CD8-positive, alpha-beta memory T cell (primary cell): ENCODE measurements at regions not wholly inside any gene's neighbourhood (a gene's known extent, or its start where the extent isn't known, plus 50 kb on each side); places are given as distances from the start of the nearest gene placed in this dataset.

ENCODE experiments used
- CTCF ChIA-PET: fragments of 350-600 bp; sonication (Branson Sonifier 250); formaldehyde crosslinking; loops from one replicate; lab custom pipeline; 2021; ENCODE audit warnings: antibody characterized with exemption; lab: Charles Lee
- POLR2A ChIA-PET: fragments of 350-600 bp; sonication (Branson Sonifier 250); formaldehyde crosslinking; loops from one replicate; lab custom pipeline; 2021; ENCODE audit warnings: antibody characterized with exemption; lab: Charles Lee
- DNase-seq, 5 donors: peaks; one replicate each; pipeline versions ENCODE4 v3.0.0 to v3.0.0-alpha.2; 2020 to 2022; ENCODE audit warnings: mixed read lengths in 1 of 5
- H3K27ac ChIP-seq: one replicate; pipeline ENCODE4 v1.7.0; 2013; ENCODE audit warnings: low read depth, mild to moderate bottlenecking, low read length, moderate library complexity
- H3K27me3 ChIP-seq: 2 replicates; pipeline ENCODE4 v1.7.0; 2013; ENCODE audit warnings: low read length, mild to moderate bottlenecking; ENCODE audit not compliant: insufficient read depth, poor library complexity, severe bottlenecking
- H3K36me3 ChIP-seq: 2 replicates; pipeline ENCODE4 v1.7.0; 2013; ENCODE audit warnings: mild to moderate bottlenecking, low read length, moderate library complexity; ENCODE audit not compliant: insufficient read depth
- H3K4me1 ChIP-seq: 2 replicates; pipeline ENCODE4 v1.7.0; 2013; ENCODE audit warnings: mild to moderate bottlenecking, low read length, moderate library complexity; ENCODE audit not compliant: insufficient read depth
- H3K4me3 ChIP-seq: 2 replicates; pipeline ENCODE4 v1.7.0; 2013; ENCODE audit warnings: mild to moderate bottlenecking, low read length
- H3K9me3 ChIP-seq: 2 replicates; pipeline ENCODE4 v1.7.0; 2013; ENCODE audit warnings: mild to moderate bottlenecking, low read length
- H3K27ac Mint-ChIP-seq, 8 donors: one replicate each; pipeline ENCODE4 v1.8.0; 2020 to 2021; ENCODE audit warnings: mixed read lengths in 8 of 8, mild to moderate bottlenecking in 6 of 8, inconsistent platforms in 3 of 8, moderate library complexity in 3 of 8
- H3K27me3 Mint-ChIP-seq, 2 donors: one replicate each; pipeline ENCODE4 v1.8.0; 2020 to 2021; ENCODE audit warnings: mixed read lengths in 2 of 2, mild to moderate bottlenecking in 1 of 2, moderate library complexity in 1 of 2
- H3K36me3 Mint-ChIP-seq, 3 donors: one replicate each; pipeline ENCODE4 v1.8.0; 2020 to 2021; ENCODE audit warnings: mixed read lengths in 3 of 3, inconsistent platforms in 1 of 3, mild to moderate bottlenecking in 1 of 3
- H3K4me1 Mint-ChIP-seq, 3 donors: one replicate each; pipeline ENCODE4 v1.8.0; 2020 to 2021; ENCODE audit warnings: mixed read lengths in 3 of 3, inconsistent platforms in 1 of 3, mild to moderate bottlenecking in 1 of 3
- H3K4me3 Mint-ChIP-seq, 7 donors: one replicate each; pipeline ENCODE4 v1.8.0; 2020 to 2021; ENCODE audit warnings: mixed read lengths in 7 of 7, mild to moderate bottlenecking in 6 of 7, moderate library complexity in 4 of 7, inconsistent platforms in 2 of 7
- H3K9me3 Mint-ChIP-seq, 5 donors: one replicate each; pipeline ENCODE4 v1.8.0; 2020 to 2022; ENCODE audit warnings: mixed read lengths in 5 of 5, mild to moderate bottlenecking in 3 of 5, moderate library complexity in 2 of 5, inconsistent platforms in 1 of 5

GRCh38 chr9:86713970-86714369 is 233.3 kb downstream of the GAS1 start:
- H3K9me3 ChIP-seq = no peaks in the 10 kb centered on the region
- no peak for DNase-seq
- H3K4me1 Mint-ChIP-seq = no peaks in the 10 kb centered on the region
- H3K4me3 Mint-ChIP-seq = no peak overlapping the region
- ChIA-PET CTCF (no interaction called here), POLR2A (no interaction called here)
- H3K4me3 ChIP-seq = no peak overlapping the region
- peaks cover 1 to 23% of the 10 kb centered on the region in 2 donors for H3K27me3 Mint-ChIP-seq
- H3K27ac Mint-ChIP-seq = peak overlapping the region in 1 of 8 donors; percentile 63
- no peaks in the 10 kb centered on the region for H3K27me3 ChIP-seq
- peaks cover 0 to 3% (median 0%) of the 10 kb centered on the region in 5 donors for H3K9me3 Mint-ChIP-seq
- H3K27ac ChIP-seq = no peak overlapping the region
- H3K4me1 ChIP-seq = no peaks in the 10 kb centered on the region
- no peaks in the 10 kb centered on the region for H3K36me3 ChIP-seq
- no peaks in the 10 kb centered on the region for H3K36me3 Mint-ChIP-seq

- CTCF ChIA-PET = no interaction called here
- POLR2A ChIA-PET = no interaction called here
- Histone ChIP-seq H3K27me3 (no peaks in the 10 kb centered on the region), H3K4me1 (no peaks in the 10 kb centered on the region), H3K9me3 (no peaks in the 10 kb centered on the region), H3K27ac (no peak overlapping the region), H3K36me3 (no peaks in the 10 kb centered on the region), H3K4me3 (no peak overlapping the region)
- no peak for DNase-seq
- peaks cover 0 to 3% (median 0%) of the 10 kb centered on the region in 5 donors for H3K9me3 Mint-ChIP-seq
- no peaks in the 10 kb centered on the region for H3K4me1 Mint-ChIP-seq
- peaks cover 1 to 23% of the 10 kb centered on the region in 2 donors for H3K27me3 Mint-ChIP-seq
- peak overlapping the region in 1 of 8 donors; percentile 63 for H3K27ac Mint-ChIP-seq
- H3K4me3 Mint-ChIP-seq = no peak overlapping the region
- no peaks in the 10 kb centered on the region for H3K36me3 Mint-ChIP-seq
Measured at GRCh38 chr9:86713470-86713869, 233.8 kb downstream of the GAS1 start.

DNA sequence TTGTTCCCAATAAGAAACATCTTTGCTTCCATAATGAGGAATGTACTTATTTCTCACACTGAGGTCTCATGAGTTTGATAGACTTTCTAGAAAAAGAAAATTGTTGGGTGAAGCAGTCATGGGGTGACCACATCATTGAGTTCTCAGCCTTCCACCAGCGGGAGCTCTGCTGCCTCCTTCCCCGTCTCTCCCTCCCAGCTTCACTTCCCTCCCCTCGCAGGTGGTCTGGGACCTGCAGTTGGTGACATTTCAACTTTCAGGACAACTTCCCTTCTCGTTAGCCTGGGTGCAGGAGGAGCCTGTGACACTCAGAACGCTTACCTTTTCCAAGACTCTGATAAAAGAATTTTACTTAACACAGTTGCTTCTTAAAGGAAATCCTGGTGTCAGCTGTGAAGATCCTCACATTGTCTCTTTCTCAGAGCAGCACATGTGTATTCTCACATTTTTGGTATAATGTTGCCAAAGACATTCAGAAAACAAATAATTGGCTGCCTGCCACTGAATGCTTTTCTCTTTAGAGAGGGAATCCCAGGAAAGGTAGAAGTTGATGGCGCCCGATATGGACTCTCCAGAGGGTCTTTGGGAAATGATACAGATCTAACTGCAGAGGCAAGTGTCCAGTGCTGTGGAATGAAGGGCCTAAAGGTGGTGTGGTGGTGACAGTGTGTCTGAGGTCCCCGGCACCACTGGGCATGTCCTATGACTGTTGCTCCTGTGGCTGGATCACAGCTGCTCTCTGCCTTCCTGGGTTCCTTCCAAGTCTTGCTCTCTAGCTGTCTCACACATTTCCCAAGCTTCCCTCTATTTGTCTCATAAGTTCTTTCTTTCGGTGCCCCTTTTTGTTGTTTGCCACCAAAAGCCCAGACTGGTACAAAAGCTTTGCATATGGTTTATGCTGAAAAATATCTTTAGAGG is 238.1 kb downstream of the GAS1 start:
- no peak overlapping the region for H3K27ac ChIP-seq
- CTCF ChIA-PET = no interaction called here
- Mint-ChIP-seq H3K9me3 (no peaks in the 10 kb centered on the region), H3K27ac (no peak overlapping the region), H3K36me3 (no peaks in the 10 kb centered on the region), H3K4me3 (no peak overlapping the region), H3K4me1 (no peaks in the 10 kb centered on the region), H3K27me3 (peaks cover 1 to 9% of the 10 kb centered on the region in 2 donors)
- DNase-seq = no peak
- H3K4me3 ChIP-seq = no peak overlapping the region
- H3K27me3 ChIP-seq = no peaks in the 10 kb centered on the region
- POLR2A ChIA-PET = no interaction called here
- no peaks in the 10 kb centered on the region for H3K4me1 ChIP-seq
- H3K36me3 ChIP-seq = no peaks in the 10 kb centered on the region
- H3K9me3 ChIP-seq = no peaks in the 10 kb centered on the region

- H3K27me3 Mint-ChIP-seq = peaks cover 1 to 9% of the 10 kb centered on the region in 2 donors
- H3K4me3 Mint-ChIP-seq = no peak overlapping the region
- H3K4me3 ChIP-seq = no peak overlapping the region
- no peak for DNase-seq
- H3K9me3 ChIP-seq = no peaks in the 10 kb centered on the region
- H3K27me3 ChIP-seq = no peaks in the 10 kb centered on the region
- H3K4me1 ChIP-seq = no peaks in the 10 kb centered on the region
- ChIA-PET CTCF (no interaction called here), POLR2A (no interaction called here)
- H3K27ac ChIP-seq = no peak overlapping the region
- H3K27ac Mint-ChIP-seq = no peak overlapping the region
- no peaks in the 10 kb centered on the region for H3K36me3 ChIP-seq
- no peaks in the 10 kb centered on the region for H3K9me3 Mint-ChIP-seq
- no peaks in the 10 kb centered on the region for H3K36me3 Mint-ChIP-seq
- H3K4me1 Mint-ChIP-seq = no peaks in the 10 kb centered on the region
Measured at GRCh38 chr9:86707932-86708510, 239.3 kb downstream of the GAS1 start.

GRCh38 chr9:86706391-86706790 is 240.9 kb downstream of the GAS1 start:
- no peak overlapping the region for H3K27ac ChIP-seq
- DNase-seq = no peak
- H3K9me3 Mint-ChIP-seq = no peaks in the 10 kb centered on the region
- H3K9me3 ChIP-seq = no peaks in the 10 kb centered on the region
- ChIA-PET CTCF (no interaction called here), POLR2A (no interaction called here)
- no peaks in the 10 kb centered on the region for H3K4me1 ChIP-seq
- peaks cover under 1 to 7% of the 10 kb centered on the region in 2 donors for H3K27me3 Mint-ChIP-seq
- no peaks in the 10 kb centered on the region for H3K4me1 Mint-ChIP-seq
- H3K27me3 ChIP-seq = no peaks in the 10 kb centered on the region
- H3K27ac Mint-ChIP-seq = no peak overlapping the region
- H3K36me3 ChIP-seq = no peaks in the 10 kb centered on the region
- H3K4me3 ChIP-seq = no peak overlapping the region
- H3K36me3 Mint-ChIP-seq = no peaks in the 10 kb centered on the region
- no peak overlapping the region for H3K4me3 Mint-ChIP-seq

DNA sequence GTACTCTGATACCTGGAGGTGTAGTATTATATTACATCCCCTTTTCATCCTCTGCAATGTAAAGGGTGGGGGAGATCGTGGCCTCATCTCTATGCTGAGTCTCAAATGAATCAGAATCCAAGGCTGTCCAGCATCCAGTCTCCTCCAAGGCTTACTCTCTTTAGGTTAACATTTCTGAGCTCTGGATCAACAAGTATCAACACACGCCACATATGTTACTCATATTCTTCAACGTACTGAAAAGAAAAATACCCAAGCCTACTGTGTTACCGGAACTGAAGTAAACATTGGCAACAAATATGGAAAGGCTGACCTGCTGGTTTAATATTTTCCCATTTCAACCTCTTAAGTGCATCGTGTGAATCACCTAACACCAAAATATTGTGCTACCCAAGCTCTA is 241.8 kb downstream of the GAS1 start:
- H3K27me3 Mint-ChIP-seq = peaks cover 0 to 9% of the 10 kb centered on the region in 2 donors
- no peaks in the 10 kb centered on the region for H3K36me3 Mint-ChIP-seq
- no peak overlapping the region for H3K4me3 Mint-ChIP-seq
- DNase-seq = no peak
- POLR2A ChIA-PET = no interaction called here
- H3K27ac Mint-ChIP-seq = no peak overlapping the region
- Histone ChIP-seq H3K4me3 (no peak overlapping the region), H3K27me3 (no peaks in the 10 kb centered on the region), H3K9me3 (no peaks in the 10 kb centered on the region), H3K27ac (no peak overlapping the region), H3K36me3 (no peaks in the 10 kb centered on the region), H3K4me1 (no peaks in the 10 kb centered on the region)
- no peaks in the 10 kb centered on the region for H3K4me1 Mint-ChIP-seq
- no peaks in the 10 kb centered on the region for H3K9me3 Mint-ChIP-seq
- CTCF ChIA-PET = no interaction called here

- Mint-ChIP-seq H3K27ac (no peak overlapping the region), H3K4me3 (no peak overlapping the region), H3K36me3 (no peaks in the 10 kb centered on the region), H3K27me3 (peaks cover 0 to 13% of the 10 kb centered on the region in 2 donors), H3K9me3 (no peaks in the 10 kb centered on the region), H3K4me1 (no peaks in the 10 kb centered on the region)
- H3K27ac ChIP-seq = no peak overlapping the region
- no peaks in the 10 kb centered on the region for H3K4me1 ChIP-seq
- CTCF ChIA-PET = no interaction called here
- no peak overlapping the region for H3K4me3 ChIP-seq
- no peaks in the 10 kb centered on the region for H3K27me3 ChIP-seq
- no peaks in the 10 kb centered on the region for H3K9me3 ChIP-seq
- H3K36me3 ChIP-seq = no peaks in the 10 kb centered on the region
- DNase-seq = no peak
- POLR2A ChIA-PET = no interaction called here
Measured at GRCh38 chr9:86703346-86703745, 244.0 kb downstream of the GAS1 start.

- Mint-ChIP-seq H3K4me3 (no peak overlapping the region), H3K36me3 (no peaks in the 10 kb centered on the region), H3K4me1 (no peaks in the 10 kb centered on the region), H3K9me3 (no peaks in the 10 kb centered on the region), H3K27ac (no peak overlapping the region), H3K27me3 (peaks cover 0 to 16% of the 10 kb centered on the region in 2 donors)
- CTCF ChIA-PET = no interaction called here
- POLR2A ChIA-PET = no interaction called here
- no peak for DNase-seq
- H3K4me3 ChIP-seq = no peak overlapping the region
- no peaks in the 10 kb centered on the region for H3K4me1 ChIP-seq
- no peaks in the 10 kb centered on the region for H3K27me3 ChIP-seq
- H3K36me3 ChIP-seq = no peaks in the 10 kb centered on the region
- no peak overlapping the region for H3K27ac ChIP-seq
- no peaks in the 10 kb centered on the region for H3K9me3 ChIP-seq
Measured at GRCh38 chr9:86700629-86701028, 246.7 kb downstream of the GAS1 start.
